RPMI8226 (cell line): ENCODE measurements at regions not wholly inside any gene's neighbourhood (a gene's known extent, or its start where the extent isn't known, plus 50 kb on each side); places are given as distances from the start of the nearest gene placed in this dataset.

Experiments
- DNase-seq: peaks from one replicate; pipeline ENCODE4 v3.0.0-alpha.2; 2015

DNA sequence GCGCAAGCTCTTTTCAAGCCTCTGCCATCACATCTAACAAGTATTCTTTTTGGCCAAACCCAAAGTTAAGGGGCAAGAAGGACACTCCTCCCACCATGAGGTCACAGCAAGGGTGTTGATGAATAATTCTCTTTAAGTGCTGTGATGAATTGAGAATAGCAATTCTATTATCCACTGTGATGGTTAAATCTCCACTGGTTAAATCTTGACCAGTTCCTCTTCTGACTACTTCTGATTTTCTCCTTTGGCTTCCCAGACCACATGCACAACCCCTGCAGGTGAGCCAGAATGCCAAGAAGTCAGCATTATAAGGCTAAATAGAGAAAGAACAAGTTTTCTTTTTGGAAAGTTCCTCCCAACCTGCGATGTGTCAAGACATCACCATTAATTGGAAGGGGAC lies 90.6 kb upstream of the BCL2L14 start:
- no peak for DNase-seq

DNA sequence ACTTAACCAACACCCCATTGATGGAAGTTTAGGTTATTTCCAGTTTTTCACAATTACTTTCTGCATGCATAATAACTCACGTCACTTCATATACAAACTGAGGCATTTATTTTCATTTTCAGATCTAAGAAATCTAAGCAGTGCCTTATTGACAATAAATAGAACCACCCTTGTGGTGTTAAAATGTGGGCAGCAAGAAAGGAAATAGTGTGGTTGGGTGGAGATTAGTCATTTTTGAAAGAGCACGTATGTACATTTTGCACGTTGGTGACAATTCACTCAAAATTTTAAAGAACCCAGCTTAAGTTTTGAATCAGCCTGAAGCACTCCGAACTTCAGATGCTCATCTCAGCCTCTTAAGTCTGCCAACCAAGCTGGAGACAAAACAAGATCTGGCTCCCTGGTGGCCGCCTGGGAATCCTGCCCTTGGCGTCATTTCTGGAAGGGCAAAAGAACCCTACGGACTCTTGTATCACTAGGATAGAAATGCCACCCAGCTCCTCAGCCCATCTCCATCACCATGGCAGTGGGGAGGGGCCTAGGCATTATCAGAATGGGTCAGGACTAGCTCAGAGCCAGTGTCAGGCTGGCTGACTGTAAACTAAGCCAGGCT lies 89.5 kb upstream of the BCL2L14 start:
- DNase-seq = no peak

DNA sequence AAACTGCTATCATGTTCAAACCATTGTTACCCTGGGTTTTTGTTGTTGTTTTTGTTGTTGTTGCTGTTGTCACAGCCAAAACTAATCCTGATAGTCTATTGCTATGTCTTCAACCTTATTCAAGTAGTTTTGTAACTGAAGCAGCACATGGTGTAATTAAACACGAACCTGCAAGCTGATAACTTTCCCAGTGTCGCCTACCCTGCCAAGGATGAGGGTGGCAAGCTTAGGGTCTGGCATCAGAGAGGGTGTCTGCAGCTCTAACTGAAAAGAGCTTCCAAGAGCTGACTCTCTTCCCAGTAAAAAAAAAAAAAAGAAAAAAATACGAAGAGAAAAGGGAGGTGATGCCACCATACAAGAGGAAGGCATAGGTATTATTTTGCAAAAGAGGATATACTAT lies 86.3 kb upstream of the BCL2L14 start:
- DNase-seq = no peak

DNA sequence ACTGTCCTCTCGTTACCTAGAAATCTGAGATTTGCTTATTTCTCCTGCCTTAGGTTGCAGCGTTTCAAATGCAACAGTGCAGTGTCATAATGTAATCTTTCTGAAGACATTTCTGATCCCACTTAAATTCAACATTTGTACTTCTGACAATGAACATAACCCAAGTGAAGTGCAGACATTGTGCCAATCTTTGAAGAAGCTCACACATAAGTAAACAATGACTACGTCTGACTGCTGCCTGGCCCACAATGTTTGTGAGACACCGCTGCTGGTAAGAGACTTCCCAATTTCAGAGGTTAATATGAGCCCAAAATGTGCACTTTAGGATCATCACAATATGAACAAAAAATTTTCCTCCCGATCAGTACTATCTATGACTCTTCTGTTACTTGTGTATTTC lies 84.6 kb upstream of the BCL2L14 start:
- DNase-seq = no peak

DNA sequence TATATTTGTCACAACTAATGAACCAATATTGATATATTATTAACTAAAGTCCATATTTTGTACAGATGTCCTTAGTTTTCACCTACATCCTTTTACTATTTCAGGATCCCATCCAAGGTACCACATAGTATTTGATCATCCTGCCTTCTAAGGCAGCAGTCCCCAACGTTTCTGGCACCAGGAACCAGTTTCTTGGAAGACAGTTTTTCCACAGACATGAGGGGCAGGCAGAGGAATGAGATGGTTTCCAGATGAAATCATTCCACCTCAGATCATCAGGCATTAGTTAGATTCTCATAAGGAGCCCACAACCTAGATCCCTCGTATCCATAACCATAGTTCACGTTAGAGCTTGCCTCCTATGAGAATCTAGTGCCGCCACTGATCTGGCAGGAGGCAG lies 82.8 kb upstream of the BCL2L14 start:
- no peak for DNase-seq

DNA sequence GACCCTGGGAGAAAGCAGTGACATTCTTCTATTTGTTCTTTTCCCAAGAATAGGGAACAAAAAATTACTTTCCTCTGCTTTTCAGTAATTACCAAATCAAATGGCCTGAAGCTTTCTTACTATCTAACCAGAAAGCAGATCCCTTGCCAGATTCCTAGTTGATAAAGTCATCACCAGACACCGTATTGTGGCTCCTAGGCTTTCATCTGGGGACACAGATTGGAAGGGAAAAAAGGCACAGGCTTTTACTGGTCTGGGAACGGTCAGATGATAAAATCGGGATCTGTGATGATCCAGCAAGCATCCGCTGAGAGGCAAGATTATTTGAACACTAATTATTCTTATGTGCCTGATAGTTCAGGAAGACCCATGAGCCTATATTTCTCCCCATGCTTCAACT lies 79.1 kb upstream of the BCL2L14 start:
- no peak for DNase-seq

DNA sequence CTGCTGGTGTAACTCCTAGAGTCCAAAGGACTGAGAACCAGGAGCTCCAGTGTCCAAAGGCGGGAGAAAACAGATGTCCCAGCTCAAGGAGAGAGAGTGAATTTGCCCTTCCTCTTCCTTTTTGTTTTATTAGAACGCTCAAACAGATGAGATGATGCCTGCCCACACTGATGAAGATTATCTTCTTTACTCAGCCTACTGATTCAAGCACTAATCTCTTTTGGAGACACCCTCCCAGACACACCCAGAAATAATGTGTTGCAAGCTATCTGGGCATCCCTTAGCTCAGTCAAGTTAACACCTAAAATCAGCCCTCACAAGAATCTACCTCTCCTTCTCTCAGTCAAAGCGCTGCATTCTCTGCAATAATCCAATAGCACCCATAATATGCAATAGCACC lies 78.2 kb upstream of the BCL2L14 start:
- no peak for DNase-seq

DNA sequence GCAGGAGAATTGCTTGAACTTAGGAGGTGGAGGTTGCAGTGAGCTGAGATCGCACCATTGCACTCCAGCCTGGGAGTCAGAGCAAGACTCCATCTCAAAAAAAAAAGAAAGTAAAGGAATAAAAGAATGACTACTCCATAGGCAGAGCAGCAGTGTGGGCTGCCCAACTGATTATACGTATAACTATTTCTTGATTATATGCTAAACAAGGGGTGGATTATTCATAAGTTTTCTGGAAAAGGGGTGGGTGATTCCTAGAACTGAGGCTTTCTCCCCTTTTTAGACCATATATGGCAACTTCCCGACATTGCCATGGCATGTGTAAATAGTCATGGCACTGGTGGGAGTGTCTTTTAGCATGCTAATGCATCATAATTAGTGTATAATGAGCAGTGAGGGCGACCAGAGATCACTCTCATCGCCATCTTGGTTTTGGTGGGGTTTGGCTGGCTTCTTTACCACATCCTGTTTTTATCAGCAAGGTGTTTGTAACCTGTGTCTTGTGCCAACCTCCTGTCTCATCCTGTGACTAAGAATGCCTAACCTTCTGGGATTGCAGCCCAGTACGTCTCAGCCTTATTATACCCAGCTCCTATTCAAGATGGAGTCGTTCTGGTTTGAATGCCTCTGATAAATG lies 72.3 kb upstream of the BCL2L14 start:
- DNase-seq = peak; percentile 18

DNA sequence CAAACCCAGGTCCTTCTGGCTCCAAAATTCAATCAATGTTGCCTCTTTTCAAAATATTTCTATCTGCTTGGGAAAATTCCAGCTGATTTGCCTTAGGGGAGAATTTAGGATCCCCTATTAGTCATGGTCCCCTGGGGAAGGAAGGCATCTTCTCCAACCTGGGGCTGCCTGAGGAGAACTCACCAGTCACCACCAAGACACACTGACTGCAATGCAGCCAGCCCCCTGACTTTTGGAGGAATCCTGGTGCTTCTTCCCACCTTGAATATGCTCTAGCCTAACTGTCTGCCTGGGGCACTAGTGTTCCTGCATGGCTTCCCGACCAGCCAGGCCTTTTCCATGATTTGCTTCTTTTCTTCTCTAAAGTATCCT lies 71.8 kb upstream of the BCL2L14 start:
- DNase-seq = no peak

DNA sequence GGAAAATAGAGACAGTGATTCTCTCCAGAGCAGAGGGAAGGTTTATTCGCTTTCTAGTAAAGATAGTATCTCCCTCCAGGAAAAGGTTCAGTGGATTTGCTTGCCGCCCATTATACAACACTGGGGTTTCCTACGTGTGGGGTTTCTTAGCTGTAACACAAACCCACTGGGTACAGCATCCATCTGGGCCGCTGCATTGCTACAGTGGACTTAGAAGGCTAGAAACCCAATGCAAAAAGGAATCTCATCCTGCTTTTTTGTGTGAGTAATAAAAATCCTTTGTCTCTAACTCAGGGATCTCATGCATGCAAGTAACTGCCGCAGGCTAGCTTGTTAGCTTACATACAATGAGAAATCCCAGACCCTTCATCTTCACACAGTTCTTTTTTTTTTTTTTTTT lies 67.1 kb upstream of the BCL2L14 start:
- DNase-seq = no peak

DNA sequence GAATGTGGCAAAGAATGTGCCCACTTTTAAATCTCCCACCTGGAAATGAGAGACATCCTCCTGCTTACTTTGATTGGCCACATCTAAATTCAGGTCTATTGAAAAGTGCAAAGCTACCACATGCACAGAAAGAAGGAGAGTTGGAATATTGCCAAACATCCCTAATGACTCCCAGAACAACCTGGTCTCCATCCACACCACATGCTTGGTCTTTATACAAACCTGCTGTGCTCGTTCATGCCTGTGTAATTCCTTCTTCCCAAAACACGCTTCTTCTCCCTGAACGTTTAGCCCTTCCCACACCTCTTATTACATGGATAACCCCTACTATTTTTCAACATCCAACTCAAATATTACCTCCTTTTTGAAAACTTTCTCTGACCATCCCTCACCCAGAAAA lies 66.2 kb upstream of the BCL2L14 start:
- DNase-seq = no peak

DNA sequence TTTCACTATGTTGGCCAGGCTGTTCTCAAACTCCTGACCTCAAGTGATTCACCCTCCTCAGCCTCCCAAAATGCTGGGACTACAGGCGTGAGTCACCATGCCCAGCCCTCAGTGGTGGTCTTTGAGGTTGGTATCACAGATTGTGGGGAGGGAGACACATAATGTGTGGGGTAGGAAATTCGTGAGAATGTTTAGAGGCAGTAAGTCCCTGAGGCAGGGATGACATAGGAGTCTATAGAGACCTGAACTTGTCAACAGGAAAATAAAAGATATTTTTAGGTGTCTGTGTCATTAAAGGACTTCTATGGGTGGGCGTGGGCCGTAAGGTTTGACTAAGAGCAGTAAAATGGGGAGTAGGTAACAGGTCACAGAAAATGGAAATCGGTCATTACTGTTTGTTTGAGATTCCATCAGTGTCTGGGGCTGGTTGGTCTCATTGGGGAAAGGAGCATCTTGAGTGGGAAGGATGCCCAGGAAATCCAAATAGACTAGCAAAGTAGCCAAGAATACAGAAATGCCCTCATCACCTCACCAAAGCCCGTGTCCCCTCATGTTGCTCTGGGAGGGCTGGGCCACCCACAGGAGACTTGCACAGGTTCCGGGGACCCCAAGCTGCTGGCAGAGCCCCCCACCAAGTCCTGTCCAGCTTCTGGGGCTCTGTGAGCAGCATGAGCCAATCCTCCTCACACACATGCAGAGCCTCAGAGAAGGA lies 63.6 kb upstream of the BCL2L14 start:
- DNase-seq = no peak

DNA sequence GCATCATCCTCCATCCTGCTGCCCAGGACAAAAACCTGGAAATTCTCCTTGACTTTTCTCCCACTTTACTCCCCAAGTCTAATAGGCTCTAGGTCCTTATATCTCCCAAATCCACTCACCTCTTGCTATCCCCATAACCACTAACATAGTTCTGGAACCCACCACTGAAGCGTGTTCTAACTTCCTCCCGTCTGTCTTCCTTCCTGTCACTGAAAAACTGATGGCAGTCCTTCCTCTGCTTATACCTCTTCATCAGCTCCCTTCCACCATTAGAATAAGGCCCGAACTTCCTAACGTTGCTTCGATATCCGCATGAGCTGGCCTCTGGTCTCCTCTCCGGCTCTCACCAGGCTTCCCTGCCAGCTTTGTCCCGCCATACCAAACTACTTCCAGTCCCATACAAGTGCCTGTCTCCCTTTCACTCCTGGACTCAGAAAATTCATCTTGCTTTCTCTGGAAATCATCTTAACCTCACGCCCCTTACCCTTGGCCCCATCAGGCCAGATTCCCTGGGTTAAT lies 63.0 kb upstream of the BCL2L14 start:
- DNase-seq = no peak

DNA sequence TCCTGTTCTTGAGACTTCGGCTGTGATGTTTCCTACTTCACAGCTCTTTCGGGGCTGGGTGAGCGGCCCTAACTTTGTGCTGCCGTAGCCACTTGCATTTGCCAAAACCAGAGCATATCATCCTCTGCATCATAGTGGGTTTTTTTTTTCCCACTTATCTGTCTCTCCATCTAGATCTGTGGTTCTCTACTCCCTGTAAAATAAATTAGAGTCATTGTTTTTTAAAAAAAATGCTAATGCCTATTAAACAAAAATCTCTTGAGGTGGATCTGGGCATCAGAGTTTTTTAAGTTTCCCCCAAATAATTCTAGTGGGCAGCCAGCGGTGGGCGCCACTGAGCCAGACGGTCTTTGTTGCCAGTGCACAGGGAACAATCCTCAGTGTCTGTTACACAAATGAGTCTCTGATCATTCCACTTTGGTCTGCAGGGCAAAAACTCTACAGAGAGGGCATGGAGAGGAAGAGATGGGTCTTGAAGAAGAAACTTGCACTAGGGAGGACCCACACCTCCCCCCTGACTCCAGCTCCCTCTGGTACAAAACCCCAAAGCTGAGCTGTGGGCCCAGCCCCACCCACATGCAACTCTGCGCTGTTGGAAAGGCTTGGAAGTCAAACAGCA lies 62.4 kb upstream of the BCL2L14 start:
- no peak for DNase-seq

DNA sequence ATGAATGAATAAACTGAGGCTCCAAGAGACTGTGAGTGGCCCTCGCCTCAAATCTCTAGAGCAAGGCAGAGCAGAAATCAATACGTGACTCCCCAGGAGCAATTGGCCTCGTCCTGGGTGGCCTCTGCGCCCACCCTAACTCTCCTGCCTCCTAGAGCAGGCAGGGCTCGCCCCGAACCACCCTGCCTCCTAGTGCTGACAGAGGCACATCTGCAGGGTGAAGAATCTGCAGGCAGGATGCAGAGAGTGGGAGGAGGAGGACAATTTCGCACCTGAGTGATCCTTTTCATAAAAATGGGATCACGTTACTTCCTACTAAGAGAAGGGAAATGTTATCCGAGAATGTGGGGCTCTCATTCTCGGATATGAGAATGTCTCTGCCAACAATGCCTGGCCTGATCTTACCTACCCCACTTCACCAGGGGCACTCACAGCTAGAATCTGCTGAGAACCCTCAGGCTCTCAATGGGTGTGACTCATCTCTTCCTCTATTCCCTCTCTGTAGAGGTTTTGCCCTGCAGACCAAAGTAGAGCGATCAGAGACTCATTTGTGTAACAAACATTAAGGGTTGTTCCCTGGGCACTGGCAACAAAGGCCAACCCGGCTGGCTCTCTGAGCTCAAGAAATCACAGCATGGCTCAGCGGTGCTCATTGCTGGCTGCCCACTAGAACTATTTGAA lies 61.7 kb upstream of the BCL2L14 start:
- peak; percentile 26 for DNase-seq

DNA sequence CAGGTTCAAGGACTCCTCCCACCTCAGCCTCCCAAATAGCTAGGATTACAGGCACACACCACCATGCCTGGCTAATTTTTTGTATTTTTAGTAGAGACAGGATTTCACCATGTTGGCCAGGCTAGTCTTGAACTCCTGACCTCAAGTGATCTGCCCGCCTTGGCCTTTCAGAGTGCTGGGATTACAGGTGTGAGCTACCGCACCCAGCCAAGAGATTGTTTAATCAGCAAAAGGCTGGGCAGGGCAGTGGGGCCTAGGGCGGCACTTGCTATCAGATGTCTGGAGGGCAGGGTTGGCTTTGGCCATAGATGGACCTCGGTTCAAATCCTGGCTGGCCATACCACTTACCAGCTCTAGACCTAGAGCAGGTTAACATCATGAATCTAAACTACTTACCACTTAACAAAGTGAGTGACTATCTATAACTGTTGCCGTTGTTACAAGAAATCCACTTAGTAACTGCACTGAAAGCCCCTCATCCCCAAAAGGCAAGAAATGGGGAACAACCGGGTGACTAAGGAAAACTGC lies 60.9 kb upstream of the BCL2L14 start:
- DNase-seq = peak; percentile 51

DNA sequence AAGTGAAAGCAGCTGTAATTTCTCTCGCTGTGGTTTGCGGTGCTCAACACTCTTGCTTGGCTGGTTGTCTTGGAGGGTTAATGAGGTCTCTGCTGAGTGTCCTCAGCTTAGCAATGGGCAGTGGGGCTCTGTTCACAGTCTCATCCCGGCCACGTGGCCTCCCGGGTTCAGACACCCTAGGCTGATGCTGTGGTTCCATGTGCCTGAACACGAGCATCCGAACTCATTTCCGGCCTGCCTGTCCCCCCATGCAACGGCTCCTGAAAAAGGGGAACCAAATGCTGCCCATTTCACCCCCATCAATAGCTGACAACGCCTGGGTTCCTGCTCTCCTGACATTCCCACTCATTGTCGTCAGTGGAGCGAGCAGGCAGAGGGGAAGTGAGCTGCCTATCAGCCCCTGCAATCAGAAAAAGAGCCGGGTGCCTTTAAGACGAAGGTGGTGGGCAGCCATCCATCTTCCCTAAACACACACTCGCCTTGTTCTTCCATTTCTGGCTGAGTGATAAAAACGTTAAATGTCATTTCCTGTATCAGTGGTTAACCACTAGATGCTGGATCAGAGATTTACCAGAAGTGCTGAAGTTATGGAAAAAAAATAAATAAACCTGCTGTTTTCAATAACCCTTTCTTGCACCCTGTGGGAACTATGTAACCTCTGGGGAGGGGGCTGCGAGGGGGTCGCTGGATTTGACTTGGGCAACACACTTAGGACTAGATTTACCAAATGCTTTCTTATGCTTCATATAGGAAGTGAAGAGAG lies 60.3 kb upstream of the BCL2L14 start:
- peak; percentile 74 for DNase-seq

DNA sequence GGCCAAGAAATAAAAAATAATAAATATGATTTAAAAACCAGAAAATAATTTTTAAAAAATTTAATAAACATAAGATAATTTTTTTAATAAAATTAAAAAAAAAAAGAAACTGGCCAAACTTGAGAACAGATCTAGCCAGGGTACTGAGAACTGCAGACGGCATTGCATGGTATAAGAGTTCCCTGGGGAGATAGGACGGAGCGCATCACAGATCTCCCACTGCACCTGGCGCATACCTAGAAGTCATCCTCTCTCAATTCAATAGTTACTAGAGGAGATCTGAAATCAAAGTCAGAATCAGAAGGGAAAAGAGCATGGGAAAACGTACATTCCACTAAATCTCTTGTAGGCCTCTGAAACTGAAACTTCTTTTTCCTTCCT lies 58.9 kb upstream of the BCL2L14 start:
- DNase-seq = no peak

DNA sequence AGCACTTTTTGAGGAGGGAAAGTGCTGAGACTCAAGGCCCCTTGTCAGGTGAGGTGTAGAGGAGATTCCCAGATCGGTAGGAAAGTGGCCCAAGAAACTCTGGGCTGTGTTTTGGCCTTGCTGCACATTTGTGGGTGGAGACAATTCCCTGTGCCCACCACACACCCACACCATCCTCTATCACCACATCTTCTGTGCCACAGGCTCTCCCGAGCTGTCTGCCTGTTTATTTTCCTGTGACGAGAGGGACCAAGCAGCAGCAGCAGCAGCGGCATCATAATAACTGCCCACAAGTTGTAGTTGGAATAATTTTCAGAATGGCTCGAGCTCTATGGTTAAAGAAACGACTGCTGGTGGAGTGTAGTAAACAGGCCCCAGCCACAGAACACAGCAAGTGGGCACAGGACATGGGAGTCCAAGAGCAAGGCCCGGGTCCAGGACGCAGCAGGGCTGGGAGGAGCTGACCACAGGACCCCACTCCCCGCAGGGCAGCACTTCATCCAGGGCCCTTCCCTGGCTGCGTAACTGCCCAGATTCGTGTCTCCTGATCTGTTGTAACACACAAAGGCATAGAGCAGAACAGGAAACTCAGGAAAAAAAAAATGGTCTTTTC lies 55.6 kb upstream of the BCL2L14 start:
- DNase-seq = no peak

DNA sequence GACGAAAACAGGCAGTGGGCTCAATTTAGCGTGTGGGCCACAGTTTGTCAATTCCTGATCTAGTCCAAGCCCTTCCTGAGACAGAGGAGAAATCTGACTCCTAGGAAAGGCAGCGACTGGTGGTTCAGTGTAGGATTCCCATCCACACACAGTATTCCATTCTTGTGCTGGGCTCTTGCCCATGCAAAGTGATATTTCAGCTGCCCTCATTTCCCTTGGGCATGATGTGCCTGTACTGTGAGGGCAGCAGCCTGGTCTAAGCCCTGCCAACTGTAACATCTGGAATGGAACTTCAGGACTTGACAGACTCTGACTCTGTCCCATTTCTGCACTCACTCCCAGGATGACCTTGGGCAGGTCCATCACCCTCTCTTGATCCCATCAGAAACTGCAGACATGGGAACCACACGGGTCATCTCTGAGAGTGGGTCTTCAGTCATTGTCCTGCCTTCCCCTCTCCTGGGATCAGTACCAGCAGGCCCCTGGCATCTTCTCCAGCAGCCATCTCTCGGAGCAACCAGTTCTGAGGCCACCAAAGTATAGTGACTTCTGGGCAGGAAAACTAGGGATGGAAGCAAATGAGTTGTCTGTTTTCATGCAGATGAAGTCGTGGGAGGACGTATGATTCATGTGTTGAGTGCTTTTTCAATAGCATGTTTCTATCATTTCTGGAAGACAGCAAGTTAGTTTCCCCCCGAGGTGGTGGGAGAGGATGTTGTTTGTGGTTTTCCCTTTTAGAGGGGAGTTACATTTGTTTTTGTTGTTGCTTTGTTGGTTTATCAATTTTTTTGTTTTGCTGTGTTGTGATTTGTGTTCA lies 54.2 kb upstream of the BCL2L14 start:
- no peak for DNase-seq

DNA sequence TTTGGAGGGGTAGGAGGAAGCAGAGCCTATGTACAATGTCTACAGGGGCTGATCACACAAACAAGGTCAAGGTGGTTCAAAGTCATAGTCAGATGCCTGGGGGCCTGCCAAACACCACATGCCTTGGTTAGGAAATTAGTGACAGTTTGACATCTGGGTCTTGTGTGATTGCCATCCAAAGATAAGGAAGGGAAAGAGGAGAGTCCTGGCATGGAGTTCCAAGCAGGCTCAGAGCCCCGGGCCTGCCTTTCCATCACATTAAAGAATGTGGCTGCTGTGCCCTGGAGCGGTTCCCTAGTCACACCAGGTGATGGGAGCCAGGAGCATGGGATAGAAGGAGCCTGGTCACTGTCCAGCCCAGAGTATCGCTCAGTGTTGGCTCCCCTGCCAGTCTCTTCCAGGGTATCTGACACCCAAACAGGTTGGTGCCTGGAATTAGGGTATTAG lies 53.6 kb upstream of the BCL2L14 start:
- no peak for DNase-seq
